ENCODE measurements at regions not wholly inside any gene's neighbourhood (a gene's known extent, or its start where the extent isn't known, plus 50 kb on each side); places are given as distances from the start of the nearest gene placed in this dataset.

- H3K9me3 ChIP-seq (ENCODE audit: low read length) = no peaks in the 10 kb centered on the region
- H3K36me3 ChIP-seq (ENCODE audit: insufficient read depth, low read length) = no peaks in the 10 kb centered on the region
- H3K9me2 ChIP-seq (ENCODE audit: insufficient read depth, low read length) = no peaks in the 10 kb centered on the region
- H2AFZ ChIP-seq (ENCODE audit: low read length) = no peak overlapping the region
- CTCF ChIA-PET (ENCODE audit: unreplicated experiment) = no interaction called here
- BruUV-seq (replicated peaks) = no TSS peak
- H3K79me2 ChIP-seq (ENCODE audit: insufficient read depth, low read depth, low read length) = no peaks in the 10 kb centered on the region
- no peak for DNase-seq (ENCODE audit: low spot score)
- H4K20me1 ChIP-seq (ENCODE audit: insufficient read depth, low read length) = no peaks in the 10 kb centered on the region
- H3K4me2 ChIP-seq (ENCODE audit: low read length) = no peak overlapping the region
- no peak overlapping the region for H3K4me3 ChIP-seq (ENCODE audit: low read depth, low read length, poor library complexity, severe bottlenecking)
- no peak overlapping the region for H3K27ac ChIP-seq (ENCODE audit: low read depth, low read length, poor library complexity, severe bottlenecking)
- intact Hi-C loops (cut with micrococcal nuclease; ENCODE audit: unreplicated experiment) = no loop called here
- POLR2A ChIA-PET = no interaction called here
- H3K4me1 ChIP-seq (ENCODE audit: insufficient read depth, low read length, poor library complexity, severe bottlenecking) = no peaks in the 10 kb centered on the region
- TF ChIP-seq, protein P1, sequence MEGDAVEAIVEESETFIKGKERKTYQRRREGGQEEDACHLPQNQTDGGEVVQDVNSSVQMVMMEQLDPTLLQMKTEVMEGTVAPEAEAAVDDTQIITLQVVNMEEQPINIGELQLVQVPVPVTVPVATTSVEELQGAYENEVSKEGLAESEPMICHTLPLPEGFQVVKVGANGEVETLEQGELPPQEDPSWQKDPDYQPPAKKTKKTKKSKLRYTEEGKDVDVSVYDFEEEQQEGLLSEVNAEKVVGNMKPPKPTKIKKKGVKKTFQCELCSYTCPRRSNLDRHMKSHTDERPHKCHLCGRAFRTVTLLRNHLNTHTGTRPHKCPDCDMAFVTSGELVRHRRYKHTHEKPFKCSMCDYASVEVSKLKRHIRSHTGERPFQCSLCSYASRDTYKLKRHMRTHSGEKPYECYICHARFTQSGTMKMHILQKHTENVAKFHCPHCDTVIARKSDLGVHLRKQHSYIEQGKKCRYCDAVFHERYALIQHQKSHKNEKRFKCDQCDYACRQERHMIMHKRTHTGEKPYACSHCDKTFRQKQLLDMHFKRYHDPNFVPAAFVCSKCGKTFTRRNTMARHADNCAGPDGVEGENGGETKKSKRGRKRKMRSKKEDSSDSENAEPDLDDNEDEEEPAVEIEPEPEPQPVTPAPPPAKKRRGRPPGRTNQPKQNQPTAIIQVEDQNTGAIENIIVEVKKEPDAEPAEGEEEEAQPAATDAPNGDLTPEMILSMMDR (conservative IDR thresholded peaks at IDR 0.05; ENCODE audit: low read length) = no peak
- no peak for TF ChIP-seq EZH2phosphoT487 (IDR thresholded peaks at IDR 0.05; ENCODE audit: borderline replicate concordance, low read depth, low read length)
Measured at GRCh38 chr4:38413524-38414341, 250.3 kb upstream of the KLF3 start.

DNA sequence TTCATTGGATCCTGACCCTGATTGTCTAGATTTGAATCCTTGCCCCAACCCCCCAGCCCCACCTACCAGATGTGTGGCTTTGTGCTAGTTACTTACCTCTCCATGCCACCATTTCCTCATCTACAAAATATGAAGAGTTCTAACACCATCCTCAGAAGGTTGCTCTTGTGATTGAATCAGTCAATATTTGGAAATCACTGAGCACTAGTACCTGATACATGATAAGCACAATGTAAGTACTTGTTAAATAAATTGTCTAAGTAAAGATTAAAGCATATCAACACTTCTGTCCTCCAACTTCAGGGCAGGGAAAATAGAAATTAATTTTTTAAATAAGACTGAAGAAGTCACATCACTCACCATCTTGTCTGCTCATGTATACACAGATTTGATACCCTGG lies 249.6 kb upstream of the KLF3 start:
- TF ChIP-seq, protein P1 (conservative IDR thresholded peaks at IDR 0.05; ENCODE audit: low read length) = no peak
- no peak for TF ChIP-seq EZH2phosphoT487 (IDR thresholded peaks at IDR 0.05; ENCODE audit: borderline replicate concordance, low read depth, low read length)
- Histone ChIP-seq H3K79me2 (ENCODE audit: insufficient read depth, low read depth, low read length) (no peaks in the 10 kb centered on the region), H3K9me3 (ENCODE audit: low read length) (no peaks in the 10 kb centered on the region), H3K27ac (ENCODE audit: low read depth, low read length, poor library complexity, severe bottlenecking) (no peak overlapping the region), H4K20me1 (ENCODE audit: insufficient read depth, low read length) (no peaks in the 10 kb centered on the region), H3K36me3 (ENCODE audit: insufficient read depth, low read length) (no peaks in the 10 kb centered on the region), H3K4me2 (ENCODE audit: low read length) (no peak overlapping the region), H3K4me1 (ENCODE audit: insufficient read depth, low read length, poor library complexity, severe bottlenecking) (no peaks in the 10 kb centered on the region), H2AFZ (ENCODE audit: low read length) (no peak overlapping the region), H3K9me2 (ENCODE audit: insufficient read depth, low read length) (no peaks in the 10 kb centered on the region), H3K4me3 (ENCODE audit: low read depth, low read length, poor library complexity, severe bottlenecking) (no peak overlapping the region)
- CTCF ChIA-PET (ENCODE audit: unreplicated experiment) = no interaction called here
- no peak for DNase-seq (ENCODE audit: low spot score)
- POLR2A ChIA-PET = no interaction called here
- no TSS peak for BruUV-seq (replicated peaks)
- intact Hi-C loops (cut with micrococcal nuclease; ENCODE audit: unreplicated experiment) = no loop called here

DNA sequence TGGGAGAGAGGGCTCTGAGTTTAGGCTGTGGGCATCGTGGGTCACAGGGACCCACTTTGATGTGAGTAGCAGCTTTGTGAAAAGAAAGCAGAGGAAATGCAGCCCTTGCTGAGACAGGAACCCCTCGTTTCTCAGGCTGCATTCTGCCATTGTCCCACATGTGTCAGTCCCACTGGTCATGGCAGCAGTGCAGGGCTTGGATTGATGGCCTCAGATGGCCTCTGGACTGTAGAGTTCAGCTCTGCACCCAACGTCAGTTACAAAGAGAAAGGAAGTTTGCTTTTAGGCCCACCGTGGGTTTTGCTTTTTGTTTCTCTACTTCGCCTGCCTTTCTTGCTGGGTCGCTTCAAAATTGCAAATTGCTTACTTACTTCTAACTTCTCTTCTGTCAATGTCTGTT lies 248.3 kb upstream of the KLF3 start:
- Histone ChIP-seq H2AFZ (ENCODE audit: low read length) (no peak overlapping the region), H3K36me3 (ENCODE audit: insufficient read depth, low read length) (no peaks in the 10 kb centered on the region), H3K79me2 (ENCODE audit: insufficient read depth, low read depth, low read length) (no peaks in the 10 kb centered on the region), H3K4me2 (ENCODE audit: low read length) (no peak overlapping the region), H3K9me3 (ENCODE audit: low read length) (no peaks in the 10 kb centered on the region), H3K27ac (ENCODE audit: low read depth, low read length, poor library complexity, severe bottlenecking) (no peak overlapping the region), H4K20me1 (ENCODE audit: insufficient read depth, low read length) (no peaks in the 10 kb centered on the region), H3K4me1 (ENCODE audit: insufficient read depth, low read length, poor library complexity, severe bottlenecking) (no peaks in the 10 kb centered on the region), H3K4me3 (ENCODE audit: low read depth, low read length, poor library complexity, severe bottlenecking) (no peak overlapping the region), H3K9me2 (ENCODE audit: insufficient read depth, low read length) (no peaks in the 10 kb centered on the region)
- ChIA-PET POLR2A (no interaction called here), CTCF (ENCODE audit: unreplicated experiment) (no interaction called here)
- intact Hi-C loops (cut with micrococcal nuclease; ENCODE audit: unreplicated experiment) = no loop called here
- no peak for TF ChIP-seq EZH2phosphoT487 (IDR thresholded peaks at IDR 0.05; ENCODE audit: borderline replicate concordance, low read depth, low read length)
- TF ChIP-seq, protein P1 (conservative IDR thresholded peaks at IDR 0.05; ENCODE audit: low read length) = no peak
- no peak for DNase-seq (ENCODE audit: low spot score)
- no TSS peak for BruUV-seq (replicated peaks)

Measured in OCI-LY7 (cell line).